A549 (cell line): ENCODE measurements at regions not wholly inside any gene's neighbourhood (a gene's known extent, or its start where the extent isn't known, plus 50 kb on each side); places are given as distances from the start of the nearest gene placed in this dataset.

Experiments used
- ATAC-seq, 2 experiments: fragments of 200-7000 bp in 1 of 2; fragments of >200 bp in 1 of 2; cut with Nextera tagmentation in 1 of 2; cut with Tn5 transposase in 1 of 2; 3 replicates each; pipeline versions ENCODE4 v1.8.0 to v1.9.1; 2018 to 2020; ENCODE audit warnings: mild to moderate bottlenecking in 1 of 2, moderate library complexity in 1 of 2
- CTCF ChIA-PET: fragments of 300-600 bp; sonication (Branson Sonifier 250); formaldehyde crosslinking; extraction: SDS; loops from one replicate; lab custom pipeline; 2021; ENCODE audit warnings: antibody characterized with exemption, inconsistent platforms; lab: Yijun Ruan, JAX
- POLR2A ChIA-PET: fragments of 350-600 bp; formaldehyde crosslinking; extraction: SDS; loops from one replicate; lab custom pipeline; 2021; ENCODE audit warnings: antibody characterized with exemption, inconsistent platforms; lab: Yijun Ruan, JAX
- DNase-seq, 2 experiments: peaks; one replicate each; pipeline versions ENCODE4 v3.0.0 to v3.0.0-alpha.2; 2011 to 2016; ENCODE audit warnings: low read depth in 1 of 2, low spot score in 1 of 2
- FAIRE-seq: peaks from 2 replicates; lab custom pipeline; 2011; peaks lifted over from hg19 to GRCh38; lab: Jason Lieb, UNC
- H3K27ac ChIP-seq, 2 experiments: fragments of >200 bp; sonication (Bioruptor Twin); formaldehyde crosslinking; 3 replicates each; pipeline ENCODE4 v1.5.1; 2016 to 2017
- H3K4me1 ChIP-seq: fragments of >200 bp; sonication (Bioruptor Twin); formaldehyde crosslinking; 3 replicates; pipeline ENCODE4 v1.6.1; 2016
- H3K4me2 ChIP-seq: fragments of >200 bp; sonication (Bioruptor Twin); formaldehyde crosslinking; 3 replicates; pipeline ENCODE4 v1.6.1; 2016
- H3K4me3 ChIP-seq: fragments of >200 bp; sonication (Bioruptor Twin); formaldehyde crosslinking; 3 replicates; pipeline ENCODE4 v1.5.1; 2016
- H3K9me3 ChIP-seq: fragments of >200 bp; sonication (Bioruptor Twin); formaldehyde crosslinking; 3 replicates; pipeline ENCODE4 v1.6.1; 2016
- TFCP2L1 ChIP-seq: fragments of 250-450 bp; sonication (Bioruptor Pico); IDR thresholded peaks from 2 replicates; pipeline ENCODE4 v1.5.0; 2021; ENCODE audit warnings: mild to moderate bottlenecking
- WGBS: methylation state at CpG from one replicate; pipeline ENCODE4 v1.1.6; 2017; ENCODE audit errors: missing lambda C conversion rate; 5-methylcytosine and 5-hydroxymethylcytosine counted together

DNA sequence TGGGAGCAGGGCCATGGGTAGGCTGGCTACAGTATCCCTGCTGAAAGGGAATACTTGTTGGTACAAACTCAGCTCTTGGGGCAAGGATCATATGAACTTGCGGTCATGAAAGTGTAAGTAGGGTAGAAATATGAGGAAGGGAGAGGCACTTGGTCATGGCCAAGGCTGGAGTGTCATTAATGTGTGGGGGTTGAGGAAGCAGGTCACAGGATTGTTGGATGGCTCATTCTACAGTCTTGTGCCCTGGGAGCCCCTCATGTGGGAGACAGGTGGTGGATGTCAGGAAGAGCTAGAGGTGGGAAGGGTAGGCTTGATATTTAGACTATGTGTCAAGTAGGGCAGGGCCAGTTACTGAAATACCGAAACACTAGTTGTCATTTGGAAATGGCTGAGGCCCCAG is 95.5 kb downstream of the RRM1 start:
- POLR2A ChIA-PET: no interaction called here
- ATAC-seq (no peak), FAIRE-seq (no peak), DNase-seq (no peak)
- WGBS: 47% methylated on average over 2 of the region's 2 CpGs
- H3K27ac ChIP-seq: no peak overlapping the region
- no peak overlapping the region for H3K4me3 ChIP-seq
- H3K9me3 ChIP-seq: no peaks in the 10 kb centered on the region
- H3K4me1 ChIP-seq: no peaks in the 10 kb centered on the region
- H3K4me2 ChIP-seq: no peak overlapping the region
- TF ChIP-seq TFCP2L1 (CRISPR knock-in tag): no peak
- CTCF ChIA-PET: interaction anchor here (0.7 to 3.5 kb wide), 4 partner anchors 19 to 437 kb away, joined by 3 to 21 read pairs (median 4); no protein-coding TSS in a partner anchor
